GM18505 (cell line): ENCODE measurements at regions not wholly inside any gene's neighbourhood (a gene's known extent, or its start where the extent isn't known, plus 50 kb on each side); places are given as distances from the start of the nearest gene placed in this dataset.

ENCODE experiments used
- ATAC-seq: cut with Tn5 transposase; IDR thresholded peaks from one replicate; pipeline ENCODE4 v1.9.1; 2021; ENCODE audit not compliant: unreplicated experiment
- POLR2A ChIP-seq: IDR thresholded peaks from 4 replicates; pipeline ENCODE4 v1.6.1; 2011; ENCODE audit warnings: borderline replicate concordance; ENCODE audit not compliant: insufficient read depth, insufficient read length; ENCODE audit errors: extremely low read depth

GRCh38 chr4:19540859-19541540 lies 710.7 kb upstream of the SLIT2 start:
- ATAC-seq = no peak
- no peak for TF ChIP-seq POLR2A

GRCh38 chr4:19539201-19539600 lies 712.5 kb upstream of the SLIT2 start:
- no peak for TF ChIP-seq POLR2A
- no peak for ATAC-seq

- no peak for TF ChIP-seq POLR2A
- no peak for ATAC-seq
Observed at GRCh38 chr4:19534159-19534558, 717.5 kb upstream of the SLIT2 start.

- TF ChIP-seq POLR2A = no peak
- ATAC-seq = no peak
Observed at GRCh38 chr4:19531906-19532848, 719.5 kb upstream of the SLIT2 start.

GRCh38 chr4:19523964-19524363 lies 727.7 kb upstream of the SLIT2 start:
- TF ChIP-seq POLR2A = no peak
- no peak for ATAC-seq

GRCh38 chr4:19522966-19523365 lies 728.7 kb upstream of the SLIT2 start:
- no peak for TF ChIP-seq POLR2A
- ATAC-seq = no peak

- TF ChIP-seq POLR2A = no peak
- no peak for ATAC-seq
Observed at GRCh38 chr4:19520939-19521520, 730.7 kb upstream of the SLIT2 start.

- TF ChIP-seq POLR2A = no peak
- ATAC-seq = no peak
Observed at GRCh38 chr4:19514276-19515070, 737.2 kb upstream of the SLIT2 start.

- no peak for ATAC-seq
- no peak for TF ChIP-seq POLR2A
Observed at GRCh38 chr4:19512086-19512485, 739.6 kb upstream of the SLIT2 start.

- ATAC-seq = no peak
Observed at GRCh38 chr4:19510993-19511392, 740.7 kb upstream of the SLIT2 start.

GRCh38 chr4:19508442-19508841 lies 743.3 kb upstream of the SLIT2 start:
- no peak for TF ChIP-seq POLR2A
- no peak for ATAC-seq

More at GRCh38 chr4:19510993-19511392, 740.7 kb upstream of the SLIT2 start:
- TF ChIP-seq POLR2A = no peak

- ATAC-seq = no peak
- no peak for TF ChIP-seq POLR2A
Observed at GRCh38 chr4:19497705-19498104, 754.0 kb upstream of the SLIT2 start.

- no peak for TF ChIP-seq POLR2A
- ATAC-seq = no peak
Observed at GRCh38 chr4:19496756-19497155, 754.9 kb upstream of the SLIT2 start.

GRCh38 chr4:19494961-19495360 lies 756.7 kb upstream of the SLIT2 start:
- no peak for ATAC-seq
- TF ChIP-seq POLR2A = no peak

GRCh38 chr4:19492606-19493005 lies 759.1 kb upstream of the SLIT2 start:
- TF ChIP-seq POLR2A = no peak
- ATAC-seq = no peak
